ENCODE measurements at regions not wholly inside any gene's neighbourhood (a gene's known extent, or its start where the extent isn't known, plus 50 kb on each side); places are given as distances from the start of the nearest gene placed in this dataset.

GRCh38 chr14:100394886-100395672 is 71.9 kb downstream of the SLC25A47 start:
- TF ChIP-seq CTCF (IDR thresholded peaks at IDR 0.05) (no peak), POLR2A (IDR thresholded peaks at IDR 0.05) (no peak), POLR2AphosphoS5 (IDR thresholded peaks at IDR 0.05; ENCODE audit: insufficient read depth in 1 of 2, low read depth in 1 of 2) (no peak)
